CD1c-positive myeloid dendritic cell (primary cell): ENCODE measurements at regions not wholly inside any gene's neighbourhood (a gene's known extent, or its start where the extent isn't known, plus 50 kb on each side); places are given as distances from the start of the nearest gene placed in this dataset.
"Not testable (repeated sequence)": the region's sequence is repeated elsewhere in the genome, so short reads cannot be mapped to it uniquely, and the experiment has no call there.

ENCODE experiments used
- DNase-seq: peaks from one replicate; pipeline ENCODE4 v3.0.0-alpha.2; 2016; ENCODE audit errors: extremely low spot score

GRCh38 chr10:61049386-61049785 is 105.4 kb upstream of the RHOBTB1 start:
- DNase-seq: no peak

- DNase-seq: no peak
Observed at GRCh38 chr10:61047788-61048560, 104.0 kb upstream of the RHOBTB1 start.

- no peak for DNase-seq
Observed at GRCh38 chr10:61047081-61047480, 103.1 kb upstream of the RHOBTB1 start.

- DNase-seq: not testable (repeated sequence)
Observed at GRCh38 chr10:61045480-61045879, 101.5 kb upstream of the RHOBTB1 start.

- no peak for DNase-seq
Observed at GRCh38 chr10:61042533-61042932, 98.5 kb upstream of the RHOBTB1 start.

DNA sequence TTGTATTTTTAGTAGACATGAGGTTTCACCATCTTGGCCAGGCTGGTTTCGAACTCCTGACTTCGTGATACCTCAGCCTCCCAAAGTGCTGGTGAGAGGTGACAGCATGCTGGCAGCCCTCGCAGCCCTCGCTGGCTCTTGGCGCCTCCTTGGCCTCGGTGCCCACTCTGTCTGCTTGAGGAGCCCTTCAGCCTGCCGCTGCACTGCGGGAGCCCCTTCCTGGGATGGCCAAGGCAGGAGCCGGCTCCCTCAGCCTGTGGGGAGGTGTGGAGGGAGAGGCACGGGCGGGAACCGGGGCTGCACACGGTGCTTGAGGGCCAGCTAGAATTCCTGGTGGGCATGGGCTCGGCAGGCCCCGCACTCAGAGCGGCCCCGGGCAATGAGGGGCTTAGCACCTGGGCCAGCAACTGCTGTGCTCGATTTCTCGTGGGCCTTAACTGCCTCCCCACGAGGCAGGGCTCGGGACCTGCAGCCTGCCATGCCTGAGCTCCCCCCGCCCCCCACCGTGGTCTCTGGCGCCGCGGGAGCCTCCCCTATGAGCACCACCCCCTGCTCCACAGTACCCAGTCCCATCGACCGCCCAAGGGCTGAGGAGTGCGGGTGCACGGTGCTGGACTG is 96.5 kb upstream of the RHOBTB1 start:
- DNase-seq: no peak

GRCh38 chr10:61039868-61040267 is 95.9 kb upstream of the RHOBTB1 start:
- DNase-seq: no peak

- not testable (repeated sequence) for DNase-seq
Observed at GRCh38 chr10:61037261-61037830, 93.4 kb upstream of the RHOBTB1 start.

DNA sequence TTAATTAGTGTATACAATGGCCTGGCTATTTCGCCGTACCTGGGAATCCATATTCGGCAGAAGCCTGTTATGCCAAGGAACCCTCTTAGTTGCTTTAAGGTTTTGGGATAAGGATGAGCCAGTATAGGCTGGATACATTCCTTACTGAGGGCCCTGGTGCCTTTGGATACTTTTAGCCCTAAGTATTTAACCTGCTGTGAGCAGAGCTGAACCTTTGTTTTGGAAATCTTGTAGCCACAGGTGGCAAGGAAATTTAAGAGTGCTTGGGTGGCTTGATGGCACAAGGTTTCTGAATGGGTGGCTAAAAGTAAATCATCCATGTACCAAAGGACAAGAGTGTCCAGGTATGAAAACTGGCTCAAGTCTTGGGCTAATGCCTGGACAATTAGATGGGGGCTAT is 92.2 kb upstream of the RHOBTB1 start:
- not testable (repeated sequence) for DNase-seq

- DNase-seq: no peak
Observed at GRCh38 chr10:61031341-61031740, 87.4 kb upstream of the RHOBTB1 start.

DNA sequence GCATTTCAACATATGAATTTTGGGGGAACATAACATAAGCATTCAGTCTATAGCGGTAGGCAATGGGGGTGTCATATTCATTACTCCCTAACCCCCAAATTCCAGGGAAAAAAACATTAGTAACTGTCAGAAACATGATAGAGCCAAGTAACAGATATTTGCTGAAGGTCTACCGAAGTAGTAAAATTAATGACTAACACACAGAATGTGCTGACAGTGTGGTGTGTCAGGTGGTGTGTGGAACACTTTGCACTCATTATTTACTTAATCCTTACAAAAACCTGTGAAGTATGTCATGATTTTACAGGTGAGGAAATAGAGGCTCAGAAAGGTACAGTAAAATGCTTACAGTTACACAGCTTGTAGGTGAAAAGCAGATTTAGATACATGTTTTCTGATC is 85.4 kb upstream of the RHOBTB1 start:
- DNase-seq: no peak

DNA sequence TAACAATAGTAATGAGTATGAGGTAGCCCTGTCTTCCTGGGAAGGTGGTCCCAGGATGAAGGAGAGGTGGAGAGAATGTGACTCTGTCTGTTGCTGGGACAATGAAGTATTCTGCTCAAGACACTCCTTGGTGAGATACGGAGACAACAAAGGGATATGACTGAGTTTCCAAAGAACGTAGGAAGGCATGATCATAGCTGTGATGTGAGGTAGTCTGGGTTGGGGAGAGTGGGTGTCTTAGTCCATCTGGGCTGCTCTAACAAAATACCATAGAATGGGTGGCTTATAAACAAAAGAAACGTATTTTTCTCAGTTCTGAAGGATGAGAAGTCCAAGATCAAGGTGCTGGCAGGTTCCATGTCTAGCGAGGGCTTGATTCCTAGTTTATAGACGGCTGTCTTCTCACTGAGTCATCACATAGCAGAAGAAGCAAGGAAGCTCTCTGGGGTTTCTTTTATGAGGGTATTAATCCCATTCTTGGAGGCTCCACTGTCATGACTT is 84.9 kb upstream of the RHOBTB1 start:
- DNase-seq: no peak

- no peak for DNase-seq
Observed at GRCh38 chr10:61024856-61025201, 80.8 kb upstream of the RHOBTB1 start.

DNA sequence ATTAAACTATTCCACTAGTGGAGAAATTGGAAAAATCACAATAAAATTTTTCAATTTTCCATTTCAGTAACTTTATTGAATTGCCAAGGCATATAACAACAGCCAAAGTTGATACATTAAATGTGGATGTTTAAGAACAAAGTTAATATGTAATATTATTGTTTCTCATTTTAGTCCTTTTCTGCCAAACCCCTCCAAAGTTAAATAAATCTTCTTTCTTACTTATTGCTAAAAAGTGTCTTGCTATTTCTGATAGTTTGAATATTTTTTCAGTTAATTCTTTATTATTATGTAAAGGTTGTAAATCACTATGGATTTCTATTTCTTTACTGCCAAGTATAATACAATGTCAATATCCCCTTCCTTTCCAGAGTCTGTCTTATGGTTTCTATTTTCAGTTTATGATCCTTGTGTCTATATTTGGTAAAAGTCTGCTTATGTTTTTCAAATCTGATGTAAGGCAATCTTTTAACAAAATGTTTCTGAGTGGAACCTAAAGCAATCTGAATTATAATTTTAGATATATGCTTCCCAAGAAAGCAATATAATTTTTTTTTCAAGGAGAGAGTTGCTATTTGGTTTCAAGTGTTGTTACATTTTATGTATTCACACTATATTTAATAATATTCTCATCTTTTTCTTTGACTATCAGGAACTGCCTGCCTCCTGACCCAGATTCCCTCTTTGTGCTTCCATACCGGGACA is 80.3 kb upstream of the RHOBTB1 start:
- DNase-seq: no peak

DNA sequence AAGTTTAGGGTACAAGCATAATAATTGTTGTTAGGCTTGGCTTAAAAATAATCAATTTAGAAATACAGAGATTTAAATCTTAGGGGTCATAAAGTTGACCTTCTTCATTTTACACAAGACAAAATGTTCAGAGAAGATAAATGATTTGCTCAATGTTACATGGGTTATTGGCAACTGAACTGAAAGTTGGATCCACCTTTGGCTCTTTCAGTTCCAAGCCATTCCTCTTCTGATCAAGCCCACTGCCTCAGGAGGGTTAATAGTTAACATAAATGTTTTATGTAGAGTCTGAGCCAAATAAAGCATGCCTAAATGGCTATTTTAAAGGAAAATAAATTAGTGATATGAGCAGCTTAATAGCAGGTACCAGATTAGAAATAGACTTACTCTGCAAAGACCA is 79.1 kb upstream of the RHOBTB1 start:
- DNase-seq: no peak

- DNase-seq: no peak
Observed at GRCh38 chr10:61021926-61022325, 77.9 kb upstream of the RHOBTB1 start.

- no peak for DNase-seq
Observed at GRCh38 chr10:61020420-61021158, 76.6 kb upstream of the RHOBTB1 start.

- DNase-seq: no peak
Observed at GRCh38 chr10:61018146-61018545, 74.2 kb upstream of the RHOBTB1 start.

- DNase-seq: no peak
Observed at GRCh38 chr10:61016630-61017029, 72.6 kb upstream of the RHOBTB1 start.

- DNase-seq: no peak
Observed at GRCh38 chr10:61016007-61016406, 72.0 kb upstream of the RHOBTB1 start.

- DNase-seq: no peak
Observed at GRCh38 chr10:61010863-61011262, 66.9 kb upstream of the RHOBTB1 start.

DNA sequence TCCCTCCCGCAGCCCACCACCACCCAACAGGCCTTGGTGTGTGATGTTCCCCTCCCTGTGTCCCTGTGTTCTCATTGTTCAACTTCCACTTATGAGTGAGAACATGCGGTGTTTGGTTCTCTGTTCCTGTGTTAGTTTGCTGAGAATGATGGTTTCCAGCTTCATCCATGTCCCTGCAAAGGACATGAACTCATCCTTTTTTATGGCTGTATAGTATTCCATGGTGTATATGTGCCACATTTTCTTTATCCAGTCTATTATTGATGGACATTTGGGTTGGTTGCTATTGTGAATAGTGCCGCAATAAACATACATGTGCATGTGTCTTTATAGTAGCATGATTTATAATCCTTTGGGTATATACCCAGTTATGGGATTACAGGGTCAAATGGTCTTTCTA is 59.1 kb upstream of the RHOBTB1 start:
- DNase-seq: not testable (repeated sequence)
